SK-N-SH treated with all-trans-retinoic acid at 6 μM for 48 hours (cell line): ENCODE measurements at regions not wholly inside any gene's neighbourhood (a gene's known extent, or its start where the extent isn't known, plus 50 kb on each side); places are given as distances from the start of the nearest gene placed in this dataset.

Experiments used
- ZNF565 ChIP-seq: fragments of 450-650 bp; formaldehyde crosslinking; conservative IDR thresholded peaks from 2 replicates; pipeline ENCODE4 v1.5.0; 2020; ENCODE audit warnings: low read depth, mild to moderate bottlenecking, moderate library complexity
- ZNF70 ChIP-seq: fragments of 450-650 bp; formaldehyde crosslinking; IDR thresholded peaks from 2 replicates; pipeline ENCODE4 v1.5.0; 2020; ENCODE audit warnings: mild to moderate bottlenecking, moderate library complexity
- TF ChIP-seq, protein P1 (sequence below): fragments of 250-450 bp; sonication (Bioruptor Pico); IDR thresholded peaks from 2 replicates; pipeline ENCODE4 v1.8.0; 2020; ENCODE audit warnings: mild to moderate bottlenecking, moderate library complexity, borderline replicate concordance
- TF ChIP-seq, protein P2 (sequence below): fragments of 250-450 bp; sonication (Bioruptor Pico); IDR thresholded peaks from 2 replicates; pipeline ENCODE4 v1.5.1; 2021; ENCODE audit warnings: mild to moderate bottlenecking, moderate library complexity

DNA sequence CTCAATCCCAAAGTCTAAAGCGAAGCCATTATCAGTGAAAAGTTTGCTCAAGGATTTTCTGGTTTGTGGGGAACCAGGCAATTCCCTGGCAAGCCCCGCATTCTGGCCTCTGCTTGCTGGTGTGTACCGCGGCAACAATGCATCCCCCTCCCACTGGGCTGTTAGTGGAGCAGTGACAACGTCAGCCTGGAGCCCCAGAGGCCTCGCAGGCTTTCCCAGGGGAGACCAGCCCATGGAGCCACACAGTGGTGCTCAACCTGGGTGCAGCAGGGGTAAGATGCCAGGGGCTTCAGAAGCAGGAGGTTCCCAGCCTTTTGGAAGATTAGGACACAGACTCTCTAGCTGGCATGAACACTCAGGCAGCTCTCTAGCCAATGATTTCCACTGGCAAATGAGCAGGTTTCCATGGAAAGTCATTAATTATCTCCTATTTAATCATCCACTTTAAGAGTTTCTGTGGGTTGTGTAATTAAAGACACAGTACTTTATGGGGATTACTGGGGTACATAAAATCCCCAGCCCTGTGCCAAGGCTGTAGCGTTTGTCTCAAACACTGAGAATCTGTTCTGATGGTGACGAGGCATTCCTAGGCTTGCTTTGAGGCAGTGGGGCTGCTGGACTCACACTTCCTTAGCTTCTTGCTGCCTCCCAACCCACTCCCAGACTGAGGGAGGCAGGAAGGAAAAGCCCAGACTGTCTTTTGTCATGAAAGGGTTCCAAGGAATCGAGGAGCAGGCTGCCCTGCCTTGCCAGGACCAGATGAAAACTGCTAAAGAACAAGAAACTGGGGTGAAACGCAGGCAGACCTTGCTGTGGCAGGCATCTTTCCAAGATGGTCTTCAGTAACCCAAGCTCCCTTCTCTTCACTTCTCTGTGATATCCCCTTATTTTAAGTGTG is 411.9 kb upstream of the SHH start:
- TF ChIP-seq ZNF565 (CRISPR knock-in tag) (no peak), ZNF70 (CRISPR knock-in tag) (no peak)
- TF ChIP-seq, protein P1, sequence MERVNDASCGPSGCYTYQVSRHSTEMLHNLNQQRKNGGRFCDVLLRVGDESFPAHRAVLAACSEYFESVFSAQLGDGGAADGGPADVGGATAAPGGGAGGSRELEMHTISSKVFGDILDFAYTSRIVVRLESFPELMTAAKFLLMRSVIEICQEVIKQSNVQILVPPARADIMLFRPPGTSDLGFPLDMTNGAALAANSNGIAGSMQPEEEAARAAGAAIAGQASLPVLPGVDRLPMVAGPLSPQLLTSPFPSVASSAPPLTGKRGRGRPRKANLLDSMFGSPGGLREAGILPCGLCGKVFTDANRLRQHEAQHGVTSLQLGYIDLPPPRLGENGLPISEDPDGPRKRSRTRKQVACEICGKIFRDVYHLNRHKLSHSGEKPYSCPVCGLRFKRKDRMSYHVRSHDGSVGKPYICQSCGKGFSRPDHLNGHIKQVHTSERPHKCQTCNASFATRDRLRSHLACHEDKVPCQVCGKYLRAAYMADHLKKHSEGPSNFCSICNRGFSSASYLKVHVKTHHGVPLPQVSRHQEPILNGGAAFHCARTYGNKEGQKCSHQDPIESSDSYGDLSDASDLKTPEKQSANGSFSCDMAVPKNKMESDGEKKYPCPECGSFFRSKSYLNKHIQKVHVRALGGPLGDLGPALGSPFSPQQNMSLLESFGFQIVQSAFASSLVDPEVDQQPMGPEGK, result no peak
- TF ChIP-seq, protein P2, sequence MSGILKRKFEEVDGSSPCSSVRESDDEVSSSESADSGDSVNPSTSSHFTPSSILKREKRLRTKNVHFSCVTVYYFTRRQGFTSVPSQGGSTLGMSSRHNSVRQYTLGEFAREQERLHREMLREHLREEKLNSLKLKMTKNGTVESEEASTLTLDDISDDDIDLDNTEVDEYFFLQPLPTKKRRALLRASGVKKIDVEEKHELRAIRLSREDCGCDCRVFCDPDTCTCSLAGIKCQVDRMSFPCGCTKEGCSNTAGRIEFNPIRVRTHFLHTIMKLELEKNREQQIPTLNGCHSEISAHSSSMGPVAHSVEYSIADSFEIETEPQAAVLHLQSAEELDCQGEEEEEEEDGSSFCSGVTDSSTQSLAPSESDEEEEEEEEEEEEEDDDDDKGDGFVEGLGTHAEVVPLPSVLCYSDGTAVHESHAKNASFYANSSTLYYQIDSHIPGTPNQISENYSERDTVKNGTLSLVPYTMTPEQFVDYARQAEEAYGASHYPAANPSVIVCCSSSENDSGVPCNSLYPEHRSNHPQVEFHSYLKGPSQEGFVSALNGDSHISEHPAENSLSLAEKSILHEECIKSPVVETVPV (CRISPR knock-in tag), result no peak
